Liver (tissue), 8 donors: ENCODE measurements at regions not wholly inside any gene's neighbourhood (a gene's known extent, or its start where the extent isn't known, plus 50 kb on each side); places are given as distances from the start of the nearest gene placed in this dataset.

Experiments
- DNase-seq: peaks from one replicate; pipeline ENCODE4 v3.0.0-alpha.2; 2017; ENCODE audit warnings: low spot score
- H3K27ac ChIP-seq, 2 donors: one replicate each; pipeline ENCODE4 v1.7.0; 2013; ENCODE audit warnings: inconsistent platforms in 2 of 2, low read length in 2 of 2, control low read depth in 1 of 2, low read depth in 1 of 2, mild to moderate bottlenecking in 1 of 2
- H3K27me3 ChIP-seq, 4 donors: one replicate each; pipeline versions ENCODE4 v1.6.1 to v1.7.0; 2013; ENCODE audit warnings: low read length in 3 of 4, inconsistent platforms in 1 of 4, mild to moderate bottlenecking in 1 of 4, moderate library complexity in 1 of 4; ENCODE audit not compliant: control insufficient read depth in 4 of 4, insufficient read depth in 4 of 4
- H3K36me3 ChIP-seq, 4 donors: one replicate each; pipeline versions ENCODE4 v1.6.1 to v1.7.0; 2013; ENCODE audit warnings: low read length in 3 of 4, mild to moderate bottlenecking in 3 of 4, low read depth in 1 of 4, moderate library complexity in 1 of 4; ENCODE audit not compliant: control insufficient read depth in 4 of 4, insufficient read depth in 3 of 4
- H3K4me1 ChIP-seq, 4 donors: one replicate each; pipeline versions ENCODE4 v1.6.1 to v1.7.0; 2013; ENCODE audit warnings: low read length in 3 of 4, mild to moderate bottlenecking in 3 of 4, moderate library complexity in 1 of 4; ENCODE audit not compliant: control insufficient read depth in 4 of 4, insufficient read depth in 4 of 4
- H3K4me3 ChIP-seq, 3 donors: one replicate each; pipeline versions ENCODE4 v1.6.1 to v1.7.0; 2013; ENCODE audit warnings: low read length in 3 of 3, control low read depth in 1 of 3, low read depth in 1 of 3, mild to moderate bottlenecking in 1 of 3
- H3K9ac ChIP-seq, 2 donors: one replicate each; pipeline ENCODE4 v1.7.0; 2013; ENCODE audit warnings: low read length in 2 of 2, mild to moderate bottlenecking in 2 of 2, moderate library complexity in 2 of 2, control low read depth in 1 of 2, low read depth in 1 of 2
- H3K9me3 ChIP-seq, 4 donors: one replicate each; pipeline versions ENCODE4 v1.6.1 to v1.7.0; 2013; ENCODE audit warnings: low read length in 3 of 4; ENCODE audit not compliant: control insufficient read depth in 4 of 4
- CTCF ChIP-seq: fragments of 150-350 bp; IDR thresholded peaks from 2 replicates; pipeline ENCODE4 v1.5.1; 2017; ENCODE audit warnings: improper control_type of control experiment, low read depth, low read length; ENCODE audit not compliant: missing input control
- EGR1 ChIP-seq, 2 donors: IDR thresholded peaks; 2 replicates each; pipeline ENCODE4 v1.6.1; 2016 to 2018; ENCODE audit warnings: antibody characterized with exemption in 2 of 2, low read depth in 2 of 2
- FOXA1 ChIP-seq: IDR thresholded peaks from 2 replicates; pipeline ENCODE4 v1.6.1; 2016; ENCODE audit warnings: antibody characterized with exemption
- FOXA2 ChIP-seq: IDR thresholded peaks from 2 replicates; pipeline ENCODE4 v1.6.1; 2016; ENCODE audit warnings: antibody characterized with exemption
- GABPA ChIP-seq, 2 donors: IDR thresholded peaks in 1 of 2; conservative IDR thresholded peaks in 1 of 2; 2 replicates each; pipeline ENCODE4 v1.6.1; 2016; ENCODE audit warnings: antibody characterized with exemption in 2 of 2, mild to moderate bottlenecking in 1 of 2, moderate library complexity in 1 of 2
- HNF4A ChIP-seq, 2 donors: conservative IDR thresholded peaks; 2 replicates each; pipeline ENCODE4 v1.6.1; 2016; ENCODE audit warnings: antibody characterized with exemption in 2 of 2, mild to moderate bottlenecking in 2 of 2
- HNF4G ChIP-seq: IDR thresholded peaks from 2 replicates; pipeline ENCODE4 v1.6.1; 2016; ENCODE audit warnings: antibody characterized with exemption
- JUND ChIP-seq, 2 donors: IDR thresholded peaks; 2 replicates each; pipeline ENCODE4 v1.6.1; 2016; ENCODE audit warnings: antibody characterized with exemption in 2 of 2
- MAX ChIP-seq: IDR thresholded peaks from 2 replicates; pipeline ENCODE4 v1.6.1; 2016; ENCODE audit warnings: antibody characterized with exemption
- NR2F2 ChIP-seq: IDR thresholded peaks from 2 replicates; pipeline ENCODE4 v1.6.1; 2016; ENCODE audit warnings: antibody characterized with exemption
- RAD21 ChIP-seq, 2 donors: IDR thresholded peaks; 2 replicates each; pipeline ENCODE4 v1.6.1; 2016; ENCODE audit warnings: antibody characterized with exemption in 2 of 2, mild to moderate bottlenecking in 2 of 2
- REST ChIP-seq: IDR thresholded peaks from 2 replicates; pipeline ENCODE4 v1.6.1; 2016; ENCODE audit warnings: antibody characterized with exemption, mild to moderate bottlenecking
- RXRA ChIP-seq, 2 donors: IDR thresholded peaks; 2 replicates each; pipeline ENCODE4 v1.6.1; 2017 to 2018; ENCODE audit warnings: antibody characterized with exemption in 2 of 2, mild to moderate bottlenecking in 1 of 2
- TAF1 ChIP-seq: conservative IDR thresholded peaks from 2 replicates; pipeline ENCODE4 v1.6.1; 2016; ENCODE audit warnings: antibody characterized with exemption, mild to moderate bottlenecking
- YY1 ChIP-seq: IDR thresholded peaks from 2 replicates; pipeline ENCODE4 v1.6.1; 2016; ENCODE audit warnings: antibody characterized with exemption, mild to moderate bottlenecking
- ZBTB33 ChIP-seq: IDR thresholded peaks from 2 replicates; pipeline ENCODE4 v1.6.1; 2016; ENCODE audit warnings: antibody characterized with exemption
- WGBS: extraction: QIAGEN DNeasy Blood & Tissue Kit; methylation state at CpG from one replicate; pipeline ENCODE4 v1.1.7; 2013; 5-methylcytosine and 5-hydroxymethylcytosine counted together
- donor health status: healthy.
- donor health status: healthy.
- donor health status: healthy.
- donor health status: healthy.
- donor health status: healthy.

GRCh38 chr2:13550285-13551231 lies 833.8 kb downstream of the TRIB2 start:
- H3K27ac ChIP-seq: no peak overlapping the region
- H3K36me3 ChIP-seq: no peaks in the 10 kb centered on the region
- H3K4me3 ChIP-seq: no peak overlapping the region
- no peaks in the 10 kb centered on the region for H3K4me1 ChIP-seq
- no peak for TF ChIP-seq RXRA (IDR thresholded peaks at IDR 0.05)
- TF ChIP-seq FOXA1: no peak
- TF ChIP-seq RAD21 (IDR thresholded peaks at IDR 0.05): no peak
- TF ChIP-seq NR2F2: no peak
- no peak for TF ChIP-seq EGR1 (IDR thresholded peaks at IDR 0.05; ENCODE audit: low read depth in 2 of 2)
- no peak for TF ChIP-seq ZBTB33
- no peak for TF ChIP-seq CTCF
- no peak for TF ChIP-seq HNF4A (conservative IDR thresholded peaks at IDR 0.05)
- no peak for TF ChIP-seq YY1
- TF ChIP-seq MAX: no peak
- TF ChIP-seq FOXA2: no peak
- no peak for TF ChIP-seq GABPA (IDR thresholded peaks at IDR 0.05 in 1 of 2, conservative IDR thresholded peaks at IDR 0.05 in 1 of 2)
- no peak for TF ChIP-seq TAF1
- no peak for TF ChIP-seq REST
- no peak for TF ChIP-seq HNF4G
- TF ChIP-seq JUND (IDR thresholded peaks at IDR 0.05): no peak
- H3K9ac ChIP-seq: no peak overlapping the region
- no peaks in the 10 kb centered on the region for H3K9me3 ChIP-seq
- 66% methylated on average over 6 of the region's 6 CpGs for WGBS
- no peaks in the 10 kb centered on the region for H3K27me3 ChIP-seq
- DNase-seq: no peak
